HEK293 (cell line): ENCODE measurements at regions not wholly inside any gene's neighbourhood (a gene's known extent, or its start where the extent isn't known, plus 50 kb on each side); places are given as distances from the start of the nearest gene placed in this dataset.

Experiments
- CTCF ChIA-PET: fragments of 350-600 bp; formaldehyde crosslinking; extraction: SDS; loops from one replicate; lab custom pipeline; 2021; ENCODE audit warnings: antibody characterized with exemption; lab: Yijun Ruan, JAX
- POLR2A ChIA-PET: fragments of 300-600 bp; formaldehyde crosslinking; extraction: SDS; loops from one replicate; lab custom pipeline; 2020; ENCODE audit warnings: antibody characterized with exemption, inconsistent platforms; lab: Yijun Ruan, JAX
- H3K27ac ChIP-seq: fragments of 200-500 bp; sonication (Bioruptor generic); 2 replicates; pipeline ENCODE4 v1.5.1; 2014; ENCODE audit warnings: low read depth, low read length, control low read depth, inconsistent platforms; ENCODE audit errors: extremely low read depth
- H3K36me3 ChIP-seq, 2 experiments: fragments of 200-500 bp in 1 of 2; sonication (Bioruptor generic) in 1 of 2; 1 replicate in 1 of 2; 2 replicates in 1 of 2; pipeline ENCODE4 v1.5.1; 2014 to 2017; ENCODE audit warnings: inconsistent platforms in 2 of 2, low read length in 2 of 2; ENCODE audit not compliant: control insufficient read depth in 2 of 2, insufficient read depth in 1 of 2
- H3K4me1 ChIP-seq: fragments of 200-500 bp; sonication (Bioruptor generic); 2 replicates; pipeline ENCODE4 v1.5.1; 2014; ENCODE audit warnings: mild to moderate bottlenecking, low read length, inconsistent platforms; ENCODE audit not compliant: control insufficient read depth, insufficient read depth
- H3K4me3 ChIP-seq: 2 replicates; pipeline ENCODE4 v1.5.1; 2011; ENCODE audit warnings: low read depth, mild to moderate bottlenecking, control low read depth, low read length, moderate library complexity
- H3K9me3 ChIP-seq: fragments of 200-500 bp; sonication (Bioruptor generic); 2 replicates; pipeline ENCODE4 v1.5.1; 2014; ENCODE audit warnings: low read depth, low read length, inconsistent platforms; ENCODE audit not compliant: control insufficient read depth, insufficient read depth
- BCL11A ChIP-seq: fragments of 450-650 bp; formaldehyde crosslinking; IDR thresholded peaks from 2 replicates; pipeline ENCODE4 v1.5.1; 2016; ENCODE audit warnings: low read depth, missing biosample characterization, missing genetic modification characterization
- EGR2 ChIP-seq: fragments of 450-650 bp; formaldehyde crosslinking; IDR thresholded peaks from 2 replicates; pipeline ENCODE4 v1.5.1; 2016; ENCODE audit warnings: low read depth, missing biosample characterization, missing genetic modification characterization
- GFI1B ChIP-seq: fragments of 450-650 bp; formaldehyde crosslinking; IDR thresholded peaks from 2 replicates; pipeline ENCODE4 v1.5.1; 2016; ENCODE audit warnings: missing biosample characterization, missing genetic modification characterization
- HOXA7 ChIP-seq: sonication (generic); formaldehyde crosslinking; IDR thresholded peaks from 2 replicates; pipeline ENCODE4 v1.8.1; 2022; ENCODE audit warnings: missing genetic modification reagents, borderline replicate concordance
- OVOL3 ChIP-seq: fragments of 450-650 bp; formaldehyde crosslinking; IDR thresholded peaks from 2 replicates; pipeline ENCODE4 v1.5.1; 2016; ENCODE audit warnings: missing biosample characterization, missing genetic modification characterization
- TCF7L2 ChIP-seq: IDR thresholded peaks from 2 replicates; pipeline ENCODE4 v1.6.1; 2011; ENCODE audit warnings: low read depth, mild to moderate bottlenecking, inconsistent platforms, low read length, moderate library complexity, borderline replicate concordance
- YY2 ChIP-seq: fragments of 450-650 bp; formaldehyde crosslinking; IDR thresholded peaks from 2 replicates; pipeline ENCODE4 v1.5.1; 2016; ENCODE audit warnings: missing biosample characterization, missing genetic modification characterization
- ZNF10 ChIP-seq: fragments of 450-650 bp; formaldehyde crosslinking; IDR thresholded peaks from 2 replicates; pipeline ENCODE4 v1.5.1; 2017; ENCODE audit warnings: missing biosample characterization, missing genetic modification characterization
- ZNF354C ChIP-seq: fragments of 450-650 bp; formaldehyde crosslinking; IDR thresholded peaks from 2 replicates; pipeline ENCODE4 v1.5.1; 2016; ENCODE audit warnings: missing biosample characterization, missing genetic modification characterization, low read depth, borderline replicate concordance
- ZNF529 ChIP-seq: fragments of 450-650 bp; formaldehyde crosslinking; IDR thresholded peaks from 2 replicates; pipeline ENCODE4 v1.5.1; 2017; ENCODE audit warnings: missing genetic modification characterization, missing biosample characterization; ENCODE audit not compliant: insufficient replicate concordance
- ZNF629 ChIP-seq: fragments of 450-650 bp; formaldehyde crosslinking; IDR thresholded peaks from 2 replicates; pipeline ENCODE4 v1.5.1; 2017; ENCODE audit warnings: missing biosample characterization, missing genetic modification characterization
- ZNF664 ChIP-seq: fragments of 450-650 bp; formaldehyde crosslinking; IDR thresholded peaks from 2 replicates; pipeline ENCODE4 v1.5.1; 2016; ENCODE audit warnings: missing biosample characterization, missing genetic modification characterization
- ZNF768 ChIP-seq: fragments of 450-650 bp; formaldehyde crosslinking; IDR thresholded peaks from 2 replicates; pipeline ENCODE4 v1.5.1; 2018; ENCODE audit warnings: missing biosample characterization, mild to moderate bottlenecking, missing genetic modification characterization
- ZNF830 ChIP-seq: fragments of 450-650 bp; IDR thresholded peaks from 2 replicates; pipeline ENCODE4 v1.5.0; 2018; ENCODE audit warnings: missing biosample characterization, missing genetic modification characterization, low read depth, mild to moderate bottlenecking, moderate library complexity
- TF ChIP-seq, protein P1 (sequence below): fragments of 450-650 bp; formaldehyde crosslinking; conservative IDR thresholded peaks from 2 replicates; pipeline ENCODE4 v1.5.1; 2016; ENCODE audit warnings: low read depth, missing biosample characterization, missing genetic modification characterization
- TF ChIP-seq, protein P2 (sequence below): fragments of 450-650 bp; formaldehyde crosslinking; IDR thresholded peaks from 2 replicates; pipeline ENCODE4 v1.5.1; 2017; ENCODE audit warnings: missing biosample characterization, missing genetic modification characterization
- TF ChIP-seq, protein P3 (sequence below): fragments of 450-650 bp; formaldehyde crosslinking; IDR thresholded peaks from 2 replicates; pipeline ENCODE4 v1.5.1; 2016; ENCODE audit warnings: missing biosample characterization, missing genetic modification characterization
- TF ChIP-seq, protein P4 (sequence below): fragments of 450-650 bp; IDR thresholded peaks from 2 replicates; pipeline ENCODE4 v1.5.1; 2018; ENCODE audit warnings: missing biosample characterization, mild to moderate bottlenecking, missing genetic modification characterization

DNA sequence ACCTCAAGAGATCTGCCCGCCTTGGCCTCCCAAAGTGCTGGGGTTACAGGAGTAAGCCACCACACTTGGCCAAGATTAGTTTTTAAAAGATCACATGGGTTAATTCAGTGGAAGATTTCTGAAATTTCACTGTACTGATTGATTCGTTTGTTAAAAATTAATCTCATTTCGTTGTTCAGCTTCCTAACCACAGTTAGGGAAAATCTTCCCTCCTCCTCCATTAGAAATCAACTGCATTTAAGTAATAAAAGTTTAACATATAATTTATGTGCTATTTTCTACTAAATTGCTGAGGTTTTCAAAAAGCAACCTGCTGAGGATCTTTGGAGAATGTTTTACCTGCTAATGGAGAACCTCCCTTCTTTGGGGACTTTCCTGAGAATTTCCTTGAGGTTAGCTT, 522.4 kb downstream of the GATA3 start (continued):
- TF ChIP-seq, protein P1, sequence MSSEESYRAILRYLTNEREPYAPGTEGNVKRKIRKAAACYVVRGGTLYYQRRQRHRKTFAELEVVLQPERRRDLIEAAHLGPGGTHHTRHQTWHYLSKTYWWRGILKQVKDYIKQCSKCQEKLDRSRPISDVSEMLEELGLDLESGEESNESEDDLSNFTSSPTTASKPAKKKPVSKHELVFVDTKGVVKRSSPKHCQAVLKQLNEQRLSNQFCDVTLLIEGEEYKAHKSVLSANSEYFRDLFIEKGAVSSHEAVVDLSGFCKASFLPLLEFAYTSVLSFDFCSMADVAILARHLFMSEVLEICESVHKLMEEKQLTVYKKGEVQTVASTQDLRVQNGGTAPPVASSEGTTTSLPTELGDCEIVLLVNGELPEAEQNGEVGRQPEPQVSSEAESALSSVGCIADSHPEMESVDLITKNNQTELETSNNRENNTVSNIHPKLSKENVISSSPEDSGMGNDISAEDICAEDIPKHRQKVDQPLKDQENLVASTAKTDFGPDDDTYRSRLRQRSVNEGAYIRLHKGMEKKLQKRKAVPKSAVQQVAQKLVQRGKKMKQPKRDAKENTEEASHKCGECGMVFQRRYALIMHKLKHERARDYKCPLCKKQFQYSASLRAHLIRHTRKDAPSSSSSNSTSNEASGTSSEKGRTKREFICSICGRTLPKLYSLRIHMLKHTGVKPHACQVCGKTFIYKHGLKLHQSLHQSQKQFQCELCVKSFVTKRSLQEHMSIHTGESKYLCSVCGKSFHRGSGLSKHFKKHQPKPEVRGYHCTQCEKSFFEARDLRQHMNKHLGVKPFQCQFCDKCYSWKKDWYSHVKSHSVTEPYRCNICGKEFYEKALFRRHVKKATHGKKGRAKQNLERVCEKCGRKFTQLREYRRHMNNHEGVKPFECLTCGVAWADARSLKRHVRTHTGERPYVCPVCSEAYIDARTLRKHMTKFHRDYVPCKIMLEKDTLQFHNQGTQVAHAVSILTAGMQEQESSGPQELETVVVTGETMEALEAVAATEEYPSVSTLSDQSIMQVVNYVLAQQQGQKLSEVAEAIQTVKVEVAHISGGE (tag by site-specific recombination): no peak

DNA sequence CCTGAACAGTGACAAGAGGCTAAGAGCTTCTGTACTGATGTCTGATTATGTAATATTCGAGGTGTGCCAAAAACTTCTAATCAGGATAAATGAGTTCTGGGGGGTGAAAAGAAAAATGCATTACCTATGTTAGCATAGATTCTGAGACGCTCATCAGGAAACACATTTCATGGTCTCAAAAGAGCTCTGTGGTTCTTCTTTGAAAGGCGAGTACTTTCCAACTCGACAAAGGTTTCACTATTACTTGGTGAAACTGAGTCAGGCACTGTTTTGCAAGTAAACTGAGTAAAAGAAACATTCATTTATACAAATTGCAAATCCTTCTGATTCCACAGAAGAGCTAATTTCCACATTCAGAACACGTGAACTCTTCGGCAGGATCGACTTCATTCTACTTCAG, 523.2 kb downstream of the GATA3 start:
- H3K36me3 ChIP-seq: no peaks in the 10 kb centered on the region
- TF ChIP-seq ZNF354C (tag by site-specific recombination): no peak
- POLR2A ChIA-PET: no interaction called here
- no peak overlapping the region for H3K27ac ChIP-seq
- no peaks in the 10 kb centered on the region for H3K9me3 ChIP-seq
- CTCF ChIA-PET: no interaction called here
- no peaks in the 10 kb centered on the region for H3K4me1 ChIP-seq
- no peak overlapping the region for H3K4me3 ChIP-seq

DNA sequence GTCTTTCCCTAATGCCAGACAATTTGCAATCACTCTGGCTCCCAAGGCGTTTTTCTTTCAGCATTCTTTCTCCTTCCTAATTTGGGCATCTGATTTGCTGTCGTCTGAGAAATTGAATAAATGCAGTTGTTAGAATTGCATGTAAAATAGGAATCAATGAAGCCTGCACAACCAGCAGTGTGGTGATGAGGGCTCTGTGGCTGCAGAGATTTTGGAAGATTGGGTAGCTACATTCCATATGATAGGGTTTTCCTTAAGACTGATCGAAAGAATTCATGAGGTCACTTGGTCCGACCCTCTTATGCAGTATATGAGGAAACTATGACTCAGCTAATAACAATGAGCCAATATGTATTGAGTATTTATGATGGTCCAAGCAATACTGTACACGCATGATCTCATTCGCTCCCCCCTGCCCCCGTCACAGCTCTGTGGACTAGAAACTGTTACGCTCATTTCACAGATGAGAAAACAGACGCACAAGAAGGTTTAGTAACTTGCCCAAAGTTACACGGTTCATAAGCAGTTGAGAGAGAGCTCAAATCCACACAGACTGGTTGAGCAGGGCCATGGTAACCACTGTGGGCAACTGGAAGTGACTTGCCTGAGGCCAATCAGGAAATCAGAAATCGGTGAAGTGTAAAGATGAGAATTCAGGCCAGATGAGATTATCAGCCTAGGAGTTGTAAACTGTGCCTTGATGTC, 527.2 kb downstream of the GATA3 start:
- TF ChIP-seq ZNF664 (tag by site-specific recombination): no peak
- TF ChIP-seq ZNF529 (tag by site-specific recombination): no peak
- TF ChIP-seq, all 188 proteins: peak for 0
- Histone ChIP-seq H3K36me3 (no peaks in the 10 kb centered on the region), H3K9me3 (no peaks in the 10 kb centered on the region), H3K27ac (no peak overlapping the region), H3K4me3 (no peak overlapping the region), H3K4me1 (no peaks in the 10 kb centered on the region)
- ChIA-PET CTCF (interaction anchor here (0.7 kb wide), 1 partner anchor 48 kb away, joined by 4 read pairs; no protein-coding TSS in a partner anchor), POLR2A (no interaction called here)

DNA sequence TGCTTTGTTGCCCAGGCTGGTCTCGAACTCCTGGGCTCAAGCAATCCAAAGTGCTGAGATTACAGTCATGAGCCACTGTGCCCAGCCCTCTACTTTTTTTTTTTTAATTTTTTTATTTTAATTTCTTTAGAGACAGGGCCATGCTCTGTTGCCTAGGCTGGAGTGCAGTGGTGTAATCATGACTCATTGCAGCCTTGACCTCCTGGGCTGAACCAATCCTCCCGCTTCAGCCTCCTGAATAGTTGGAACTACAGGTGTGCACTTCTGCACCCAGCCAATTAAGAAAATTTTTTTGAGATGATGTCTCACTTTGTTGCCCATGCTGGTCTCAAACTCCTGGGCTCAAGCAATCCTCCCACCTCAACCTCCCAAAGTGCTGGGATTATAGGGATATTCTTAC, 528.6 kb downstream of the GATA3 start:
- Histone ChIP-seq H3K9me3 (no peaks in the 10 kb centered on the region), H3K4me3 (no peak overlapping the region), H3K27ac (no peak overlapping the region), H3K36me3 (no peaks in the 10 kb centered on the region), H3K4me1 (no peaks in the 10 kb centered on the region)
- POLR2A ChIA-PET: no interaction called here
- no peak for TF ChIP-seq ZNF629
- no peak for TF ChIP-seq OVOL3 (tag by site-specific recombination)
- TF ChIP-seq, protein P2, sequence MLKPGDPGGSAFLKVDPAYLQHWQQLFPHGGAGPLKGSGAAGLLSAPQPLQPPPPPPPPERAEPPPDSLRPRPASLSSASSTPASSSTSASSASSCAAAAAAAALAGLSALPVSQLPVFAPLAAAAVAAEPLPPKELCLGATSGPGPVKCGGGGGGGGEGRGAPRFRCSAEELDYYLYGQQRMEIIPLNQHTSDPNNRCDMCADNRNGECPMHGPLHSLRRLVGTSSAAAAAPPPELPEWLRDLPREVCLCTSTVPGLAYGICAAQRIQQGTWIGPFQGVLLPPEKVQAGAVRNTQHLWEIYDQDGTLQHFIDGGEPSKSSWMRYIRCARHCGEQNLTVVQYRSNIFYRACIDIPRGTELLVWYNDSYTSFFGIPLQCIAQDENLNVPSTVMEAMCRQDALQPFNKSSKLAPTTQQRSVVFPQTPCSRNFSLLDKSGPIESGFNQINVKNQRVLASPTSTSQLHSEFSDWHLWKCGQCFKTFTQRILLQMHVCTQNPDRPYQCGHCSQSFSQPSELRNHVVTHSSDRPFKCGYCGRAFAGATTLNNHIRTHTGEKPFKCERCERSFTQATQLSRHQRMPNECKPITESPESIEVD (tag by site-specific recombination): no peak
- TF ChIP-seq, protein P3, sequence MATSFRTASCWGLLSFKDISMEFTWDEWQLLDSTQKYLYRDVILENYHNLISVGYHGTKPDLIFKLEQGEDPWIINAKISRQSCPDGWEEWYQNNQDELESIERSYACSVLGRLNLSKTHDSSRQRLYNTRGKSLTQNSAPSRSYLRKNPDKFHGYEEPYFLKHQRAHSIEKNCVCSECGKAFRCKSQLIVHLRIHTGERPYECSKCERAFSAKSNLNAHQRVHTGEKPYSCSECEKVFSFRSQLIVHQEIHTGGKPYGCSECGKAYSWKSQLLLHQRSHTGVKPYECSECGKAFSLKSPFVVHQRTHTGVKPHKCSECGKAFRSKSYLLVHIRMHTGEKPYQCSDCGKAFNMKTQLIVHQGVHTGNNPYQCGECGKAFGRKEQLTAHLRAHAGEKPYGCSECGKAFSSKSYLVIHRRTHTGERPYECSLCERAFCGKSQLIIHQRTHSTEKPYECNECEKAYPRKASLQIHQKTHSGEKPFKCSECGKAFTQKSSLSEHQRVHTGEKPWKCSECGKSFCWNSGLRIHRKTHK (tag by site-specific recombination): no peak
- TF ChIP-seq EGR2 (tag by site-specific recombination): no peak
- no peak for TF ChIP-seq ZNF768 (tag by site-specific recombination)
- TF ChIP-seq, protein P4, sequence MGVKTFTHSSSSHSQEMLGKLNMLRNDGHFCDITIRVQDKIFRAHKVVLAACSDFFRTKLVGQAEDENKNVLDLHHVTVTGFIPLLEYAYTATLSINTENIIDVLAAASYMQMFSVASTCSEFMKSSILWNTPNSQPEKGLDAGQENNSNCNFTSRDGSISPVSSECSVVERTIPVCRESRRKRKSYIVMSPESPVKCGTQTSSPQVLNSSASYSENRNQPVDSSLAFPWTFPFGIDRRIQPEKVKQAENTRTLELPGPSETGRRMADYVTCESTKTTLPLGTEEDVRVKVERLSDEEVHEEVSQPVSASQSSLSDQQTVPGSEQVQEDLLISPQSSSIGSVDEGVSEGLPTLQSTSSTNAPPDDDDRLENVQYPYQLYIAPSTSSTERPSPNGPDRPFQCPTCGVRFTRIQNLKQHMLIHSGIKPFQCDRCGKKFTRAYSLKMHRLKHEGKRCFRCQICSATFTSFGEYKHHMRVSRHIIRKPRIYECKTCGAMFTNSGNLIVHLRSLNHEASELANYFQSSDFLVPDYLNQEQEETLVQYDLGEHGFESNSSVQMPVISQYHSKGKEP (tag by site-specific recombination): no peak
- no peak for TF ChIP-seq ZNF830 (tag by site-specific recombination)
- TF ChIP-seq BCL11A (tag by site-specific recombination): no peak
- TF ChIP-seq ZNF10 (tag by site-specific recombination): no peak
- no peak for TF ChIP-seq YY2 (tag by site-specific recombination)
- no peak for TF ChIP-seq HOXA7 (CRISPR knock-in tag)
- TF ChIP-seq GFI1B (tag by site-specific recombination): no peak
- no peak for TF ChIP-seq TCF7L2
- CTCF ChIA-PET: no interaction called here
